Stromal cell of bone marrow (primary cell): ENCODE measurements at regions not wholly inside any gene's neighbourhood (a gene's known extent, or its start where the extent isn't known, plus 50 kb on each side); places are given as distances from the start of the nearest gene placed in this dataset.
A peak's percentile ranks its signal among the peaks of the same experiment; 100 is the strongest.
"Not testable (repeated sequence)": the region's sequence is repeated elsewhere in the genome, so short reads cannot be mapped to it uniquely, and the experiment has no call there.

ENCODE experiments used
- DNase-seq: peaks from one replicate; pipeline ENCODE4 v3.0.0-alpha.2; 2012; ENCODE audit warnings: low read depth

- DNase-seq = no peak
Measured at GRCh38 chr18:8991155-8991554, 111.3 kb upstream of the NDUFV2 start.

- not testable (repeated sequence) for DNase-seq
Measured at GRCh38 chr18:8992500-8992899, 110.0 kb upstream of the NDUFV2 start.

GRCh38 chr18:8994603-8995002, 107.9 kb upstream of the NDUFV2 start:
- no peak for DNase-seq

GRCh38 chr18:8995096-8995495, 107.4 kb upstream of the NDUFV2 start:
- no peak for DNase-seq

GRCh38 chr18:8996771-8997432, 105.6 kb upstream of the NDUFV2 start:
- DNase-seq = no peak

- no peak for DNase-seq
Measured at GRCh38 chr18:8997634-8998033, 104.9 kb upstream of the NDUFV2 start.

- no peak for DNase-seq
Measured at GRCh38 chr18:8998481-8999217, 103.8 kb upstream of the NDUFV2 start.

GRCh38 chr18:8999872-9000271, 102.6 kb upstream of the NDUFV2 start:
- DNase-seq = no peak

- DNase-seq = peak; percentile 59
Measured at GRCh38 chr18:9000733-9001132, 101.8 kb upstream of the NDUFV2 start.

- DNase-seq = no peak
Measured at GRCh38 chr18:9001209-9001608, 101.3 kb upstream of the NDUFV2 start.

GRCh38 chr18:9003406-9004100, 98.9 kb upstream of the NDUFV2 start:
- DNase-seq = no peak

GRCh38 chr18:9004308-9004707, 98.2 kb upstream of the NDUFV2 start:
- DNase-seq = not testable (repeated sequence)

GRCh38 chr18:9007700-9008099, 94.8 kb upstream of the NDUFV2 start:
- not testable (repeated sequence) for DNase-seq

GRCh38 chr18:9008200-9008708, 94.2 kb upstream of the NDUFV2 start:
- DNase-seq = no peak

- no peak for DNase-seq
Measured at GRCh38 chr18:9008709-9009635, 93.5 kb upstream of the NDUFV2 start.

- no peak for DNase-seq
Measured at GRCh38 chr18:9009703-9010488, 92.6 kb upstream of the NDUFV2 start.

- DNase-seq = no peak
Measured at GRCh38 chr18:9011431-9011830, 91.1 kb upstream of the NDUFV2 start.

GRCh38 chr18:9013926-9014373, 88.5 kb upstream of the NDUFV2 start:
- no peak for DNase-seq

- DNase-seq = no peak
Measured at GRCh38 chr18:9015689-9016088, 86.8 kb upstream of the NDUFV2 start.

GRCh38 chr18:9016633-9017166, 85.8 kb upstream of the NDUFV2 start:
- no peak for DNase-seq
